ENCODE measurements at regions not wholly inside any gene's neighbourhood (a gene's known extent, or its start where the extent isn't known, plus 50 kb on each side); places are given as distances from the start of the nearest gene placed in this dataset.

DNA sequence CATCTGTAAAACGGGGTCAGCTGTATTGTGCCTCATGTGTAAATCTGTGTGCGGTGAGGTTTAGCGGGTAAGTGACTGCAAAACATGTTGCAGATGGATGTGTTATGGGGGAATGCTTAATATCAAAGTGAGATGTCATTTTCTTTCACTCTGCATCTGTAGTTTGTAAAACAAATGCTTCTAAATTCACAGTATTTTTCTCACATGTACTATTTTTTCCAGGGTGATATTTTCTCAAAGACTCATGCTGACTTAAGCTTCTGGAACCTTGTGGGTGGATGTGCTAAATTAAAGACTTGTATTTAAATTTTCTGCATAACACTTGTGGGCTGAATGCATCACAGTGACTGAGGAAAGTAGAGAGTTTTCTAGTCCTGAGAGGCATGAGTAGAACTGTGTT, 115.2 kb upstream of the TP63 start:
- no peak overlapping the region for H3K4me3 ChIP-seq (ENCODE audit: low read length in 3 of 3)
- FAIRE-seq (no peak), DNase-seq (no peak)
- no peak overlapping the region for H3K9ac ChIP-seq (ENCODE audit: low read length in 3 of 3)
- no peaks in the 10 kb centered on the region for H3K27me3 ChIP-seq (ENCODE audit: control insufficient read depth, insufficient read depth, low read length)
- H3K36me3 ChIP-seq (ENCODE audit: control insufficient read depth in 2 of 3, insufficient read depth in 3 of 3, low read length in 3 of 3), result no peaks in the 10 kb centered on the region
- intact Hi-C loops (cut with DNase I), result no loop called here
- no peaks in the 10 kb centered on the region for H3K9me3 ChIP-seq (ENCODE audit: control insufficient read depth in 2 of 3, insufficient read depth in 1 of 3, low read length in 3 of 3)
- TF ChIP-seq, protein P1, sequence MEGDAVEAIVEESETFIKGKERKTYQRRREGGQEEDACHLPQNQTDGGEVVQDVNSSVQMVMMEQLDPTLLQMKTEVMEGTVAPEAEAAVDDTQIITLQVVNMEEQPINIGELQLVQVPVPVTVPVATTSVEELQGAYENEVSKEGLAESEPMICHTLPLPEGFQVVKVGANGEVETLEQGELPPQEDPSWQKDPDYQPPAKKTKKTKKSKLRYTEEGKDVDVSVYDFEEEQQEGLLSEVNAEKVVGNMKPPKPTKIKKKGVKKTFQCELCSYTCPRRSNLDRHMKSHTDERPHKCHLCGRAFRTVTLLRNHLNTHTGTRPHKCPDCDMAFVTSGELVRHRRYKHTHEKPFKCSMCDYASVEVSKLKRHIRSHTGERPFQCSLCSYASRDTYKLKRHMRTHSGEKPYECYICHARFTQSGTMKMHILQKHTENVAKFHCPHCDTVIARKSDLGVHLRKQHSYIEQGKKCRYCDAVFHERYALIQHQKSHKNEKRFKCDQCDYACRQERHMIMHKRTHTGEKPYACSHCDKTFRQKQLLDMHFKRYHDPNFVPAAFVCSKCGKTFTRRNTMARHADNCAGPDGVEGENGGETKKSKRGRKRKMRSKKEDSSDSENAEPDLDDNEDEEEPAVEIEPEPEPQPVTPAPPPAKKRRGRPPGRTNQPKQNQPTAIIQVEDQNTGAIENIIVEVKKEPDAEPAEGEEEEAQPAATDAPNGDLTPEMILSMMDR (IDR thresholded peaks at IDR 0.05; ENCODE audit: borderline replicate concordance, extremely low read depth, insufficient read depth), result no peak
- no peak overlapping the region for H3K27ac ChIP-seq (ENCODE audit: low read depth in 2 of 2, low read length in 2 of 2)
- H3K4me1 ChIP-seq (ENCODE audit: control insufficient read depth in 2 of 3, insufficient read depth in 2 of 3, low read depth in 1 of 3, low read length in 3 of 3), result no peaks in the 10 kb centered on the region

DNA sequence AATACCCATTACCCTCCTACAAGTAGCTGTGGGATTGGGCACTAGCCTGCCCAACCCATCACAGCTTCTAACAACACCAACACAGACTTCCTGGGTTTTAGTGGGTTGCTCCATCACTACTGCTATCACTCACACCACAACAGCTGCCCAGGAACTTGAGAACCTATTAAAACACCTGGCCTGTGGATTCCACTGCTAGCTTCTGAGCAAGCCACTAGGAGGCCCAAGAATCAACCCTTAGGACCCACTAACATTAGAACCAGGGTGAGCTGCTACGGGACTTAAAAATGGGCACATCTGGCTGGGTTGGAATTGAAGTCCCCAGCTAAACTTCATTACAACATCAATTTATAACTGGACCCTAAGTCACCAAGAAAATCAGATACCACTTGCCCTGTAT, 113.2 kb upstream of the TP63 start:
- TF ChIP-seq, protein P1 (IDR thresholded peaks at IDR 0.05; ENCODE audit: borderline replicate concordance, extremely low read depth, insufficient read depth), result no peak
- no peak for DNase-seq
- H3K27me3 ChIP-seq (ENCODE audit: control insufficient read depth, insufficient read depth, low read length), result no peaks in the 10 kb centered on the region
- intact Hi-C loops (cut with DNase I), result no loop called here
- no peaks in the 10 kb centered on the region for H3K36me3 ChIP-seq (ENCODE audit: control insufficient read depth in 2 of 3, insufficient read depth in 3 of 3, low read length in 3 of 3)
- no peaks in the 10 kb centered on the region for H3K9me3 ChIP-seq (ENCODE audit: control insufficient read depth in 2 of 3, insufficient read depth in 1 of 3, low read length in 3 of 3)
- H3K4me3 ChIP-seq (ENCODE audit: low read length in 3 of 3), result no peak overlapping the region
- H3K9ac ChIP-seq (ENCODE audit: low read length in 3 of 3), result no peak overlapping the region
- H3K27ac ChIP-seq (ENCODE audit: low read depth in 2 of 2, low read length in 2 of 2), result no peak overlapping the region
- no peaks in the 10 kb centered on the region for H3K4me1 ChIP-seq (ENCODE audit: control insufficient read depth in 2 of 3, insufficient read depth in 2 of 3, low read depth in 1 of 3, low read length in 3 of 3)
- FAIRE-seq, result no peak

DNA sequence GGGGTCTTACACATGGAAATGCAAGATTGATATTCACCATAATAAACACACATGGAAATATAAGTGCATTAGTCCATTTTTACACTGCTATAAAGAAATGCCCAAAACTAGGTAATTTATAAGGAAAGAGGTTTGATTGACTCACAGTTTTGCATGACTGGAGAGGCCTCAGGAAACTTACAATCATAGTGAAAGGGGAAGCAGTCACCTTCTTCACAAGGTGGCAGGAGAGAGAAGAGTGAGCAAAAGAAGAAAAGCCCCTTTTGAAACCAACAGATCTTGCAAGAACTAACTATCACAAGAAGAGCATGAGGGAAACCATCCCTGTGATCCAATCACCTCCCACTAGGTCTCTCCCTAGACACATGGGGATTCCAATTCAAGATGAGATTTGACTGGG, 111.7 kb upstream of the TP63 start:
- H3K27me3 ChIP-seq (ENCODE audit: control insufficient read depth, insufficient read depth, low read length), result no peaks in the 10 kb centered on the region
- H3K27ac ChIP-seq (ENCODE audit: low read depth in 2 of 2, low read length in 2 of 2), result no peak overlapping the region
- intact Hi-C loops (cut with DNase I), result no loop called here
- H3K9me3 ChIP-seq (ENCODE audit: control insufficient read depth in 2 of 3, insufficient read depth in 1 of 3, low read length in 3 of 3), result no peaks in the 10 kb centered on the region
- DNase-seq (no peak), FAIRE-seq (no peak)
- no peaks in the 10 kb centered on the region for H3K4me1 ChIP-seq (ENCODE audit: control insufficient read depth in 2 of 3, insufficient read depth in 2 of 3, low read depth in 1 of 3, low read length in 3 of 3)
- TF ChIP-seq, protein P1 (IDR thresholded peaks at IDR 0.05; ENCODE audit: borderline replicate concordance, extremely low read depth, insufficient read depth), result no peak
- no peak overlapping the region for H3K9ac ChIP-seq (ENCODE audit: low read length in 3 of 3)
- no peak overlapping the region for H3K4me3 ChIP-seq (ENCODE audit: low read length in 3 of 3)
- no peaks in the 10 kb centered on the region for H3K36me3 ChIP-seq (ENCODE audit: control insufficient read depth in 2 of 3, insufficient read depth in 3 of 3, low read length in 3 of 3)

DNA sequence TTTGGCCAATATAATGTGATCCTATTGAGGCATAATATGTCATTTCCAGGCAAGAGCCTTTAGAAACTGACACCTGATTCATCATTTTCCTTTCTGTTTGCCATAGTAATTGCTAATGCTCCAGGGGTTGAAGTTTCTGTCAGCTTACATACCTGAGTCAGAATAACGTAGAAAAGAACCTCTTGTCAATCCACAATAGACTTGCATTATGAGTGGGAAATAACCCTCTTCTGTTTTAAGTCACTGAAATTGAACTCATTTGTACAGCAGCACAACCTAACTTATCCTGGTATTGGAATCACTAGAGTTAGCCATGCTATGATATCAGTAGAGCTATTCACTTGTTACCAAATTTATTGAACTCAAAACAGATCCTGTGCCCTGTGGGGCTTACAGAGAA, 101.7 kb upstream of the TP63 start:
- intact Hi-C loops (cut with DNase I), result no loop called here
- no peaks in the 10 kb centered on the region for H3K27me3 ChIP-seq (ENCODE audit: control insufficient read depth, insufficient read depth, low read length)
- no peak overlapping the region for H3K27ac ChIP-seq (ENCODE audit: low read depth in 2 of 2, low read length in 2 of 2)
- no peak overlapping the region for H3K9ac ChIP-seq (ENCODE audit: low read length in 3 of 3)
- H3K9me3 ChIP-seq (ENCODE audit: control insufficient read depth in 2 of 3, insufficient read depth in 1 of 3, low read length in 3 of 3), result peaks cover 0 to 5% (median 0%) of the 10 kb centered on the region in 3 donors
- no peak for FAIRE-seq
- H3K36me3 ChIP-seq (ENCODE audit: control insufficient read depth in 2 of 3, insufficient read depth in 3 of 3, low read length in 3 of 3), result no peaks in the 10 kb centered on the region
- no peak for DNase-seq
- TF ChIP-seq, protein P1 (IDR thresholded peaks at IDR 0.05; ENCODE audit: borderline replicate concordance, extremely low read depth, insufficient read depth), result no peak
- H3K4me3 ChIP-seq (ENCODE audit: low read length in 3 of 3), result no peak overlapping the region
- H3K4me1 ChIP-seq (ENCODE audit: control insufficient read depth in 2 of 3, insufficient read depth in 2 of 3, low read depth in 1 of 3, low read length in 3 of 3), result no peaks in the 10 kb centered on the region

All from kidney (tissue), 13 donors.